HG02981 (cell line): ENCODE measurements at regions not wholly inside any gene's neighbourhood (a gene's known extent, or its start where the extent isn't known, plus 50 kb on each side); places are given as distances from the start of the nearest gene placed in this dataset.

Source experiments
- ATAC-seq: cut with Tn5 transposase; IDR thresholded peaks from one replicate; pipeline ENCODE4 v1.9.1; 2021; ENCODE audit warnings: mild to moderate bottlenecking, moderate library complexity; ENCODE audit not compliant: unreplicated experiment

DNA sequence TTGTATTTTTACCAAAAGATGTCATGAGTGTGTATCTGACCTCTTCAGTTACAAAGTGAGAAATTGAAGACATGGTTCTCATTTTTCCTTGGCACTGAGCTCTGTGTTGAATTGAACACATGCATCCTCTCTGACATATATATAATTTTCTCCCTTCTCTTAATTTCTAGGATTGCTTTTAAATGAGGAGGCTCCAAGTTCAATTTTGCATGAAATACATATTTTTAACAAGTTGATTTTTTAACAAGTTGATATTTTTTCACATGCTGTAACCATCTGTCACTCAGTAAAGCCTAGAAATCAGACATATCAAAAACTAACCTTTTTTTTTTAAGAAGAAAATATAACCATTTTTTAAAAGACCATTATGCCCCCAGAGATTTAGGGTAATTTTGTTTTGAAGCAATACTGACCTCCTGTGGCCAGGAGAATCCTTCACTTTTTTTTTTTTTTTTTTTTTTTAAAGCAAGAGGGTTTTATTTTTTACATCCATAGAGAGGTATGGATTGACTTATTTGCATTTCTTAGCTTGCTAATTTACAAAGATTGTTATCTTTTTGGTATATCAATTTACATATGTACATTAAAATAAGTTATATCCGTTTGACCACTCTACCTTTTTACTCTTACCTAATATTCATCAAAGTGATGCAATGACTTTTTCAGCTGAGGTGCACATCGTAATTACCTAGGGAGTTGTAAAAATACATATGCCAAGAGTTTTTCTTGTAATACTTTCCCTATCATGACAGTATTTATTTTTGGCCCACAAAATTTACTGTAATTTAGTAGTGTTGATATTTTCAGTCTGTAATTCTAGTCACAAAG, 161.8 kb downstream of the SOCS6 start:
- ATAC-seq, result no peak

DNA sequence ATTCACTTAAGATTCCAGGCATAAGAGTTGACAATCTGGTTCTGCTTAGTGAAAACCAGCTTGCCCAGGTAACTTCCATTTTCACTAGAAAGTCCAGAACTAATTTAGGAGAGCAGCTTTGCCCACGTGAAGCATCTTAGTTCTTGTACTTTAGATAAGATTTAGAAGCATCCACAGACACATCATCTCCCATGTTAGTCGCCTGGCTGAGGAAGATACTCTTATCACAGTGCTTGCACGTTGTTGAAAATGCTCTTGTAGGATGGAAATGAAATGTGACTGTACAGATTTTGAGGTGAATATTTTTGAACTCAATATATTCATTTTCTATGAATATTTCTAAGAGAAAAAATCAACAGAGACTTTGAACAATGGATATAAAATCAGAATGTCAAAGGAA, 159.7 kb downstream of the SOCS6 start:
- ATAC-seq, result no peak

DNA sequence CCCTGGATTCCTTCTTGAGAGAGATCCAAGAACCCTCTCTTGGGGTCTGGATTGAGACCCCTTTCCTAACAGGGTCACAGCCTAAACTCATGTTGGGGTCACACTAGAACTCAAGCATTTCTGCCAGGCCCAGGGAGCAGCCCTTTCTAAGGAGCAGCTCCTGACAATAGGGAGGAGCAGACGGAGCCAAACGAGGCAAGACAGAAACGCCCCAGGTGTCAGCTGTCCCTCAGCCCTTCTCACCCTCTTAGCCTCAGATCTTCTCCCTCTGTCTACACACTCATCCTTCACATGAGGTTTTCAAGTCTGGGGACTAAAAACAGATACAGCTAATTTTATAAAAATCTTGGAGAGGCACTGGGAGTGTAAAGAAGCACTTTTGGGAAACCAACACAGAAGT, 157.2 kb downstream of the SOCS6 start:
- no peak for ATAC-seq

GRCh38 chr18:70442933-70443332, 154.1 kb downstream of the SOCS6 start:
- no peak for ATAC-seq

DNA sequence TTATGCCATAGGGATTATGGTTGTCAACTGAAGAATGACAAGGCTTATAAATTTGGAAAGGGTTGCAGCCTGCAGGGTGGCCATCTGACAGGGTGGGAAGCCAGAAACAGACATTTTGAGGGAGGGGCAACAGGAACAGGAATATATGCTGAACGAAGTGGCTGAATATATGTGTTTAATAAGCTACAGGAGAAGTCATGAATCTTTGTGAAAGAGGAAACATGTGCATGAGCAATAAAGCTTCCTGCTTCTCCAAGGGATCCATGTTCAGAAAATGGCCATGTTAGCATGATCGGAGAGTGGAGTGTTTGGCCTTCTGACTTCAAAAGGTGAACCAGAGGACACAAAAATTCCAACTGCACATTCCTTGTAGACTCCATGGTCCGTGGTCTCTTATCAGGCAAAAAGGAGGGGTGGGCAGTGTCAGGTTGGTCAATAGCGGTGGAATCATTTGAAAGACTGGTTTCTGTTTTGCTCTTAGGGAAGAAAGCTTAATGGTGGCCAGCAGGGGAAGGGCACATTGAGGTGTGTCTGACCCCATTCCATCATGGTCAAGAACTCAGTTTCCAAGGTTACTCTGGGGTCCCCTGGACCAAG, 144.1 kb downstream of the SOCS6 start:
- no peak for ATAC-seq

- ATAC-seq, result no peak
Observed at GRCh38 chr18:70431203-70431624, 142.4 kb downstream of the SOCS6 start.

DNA sequence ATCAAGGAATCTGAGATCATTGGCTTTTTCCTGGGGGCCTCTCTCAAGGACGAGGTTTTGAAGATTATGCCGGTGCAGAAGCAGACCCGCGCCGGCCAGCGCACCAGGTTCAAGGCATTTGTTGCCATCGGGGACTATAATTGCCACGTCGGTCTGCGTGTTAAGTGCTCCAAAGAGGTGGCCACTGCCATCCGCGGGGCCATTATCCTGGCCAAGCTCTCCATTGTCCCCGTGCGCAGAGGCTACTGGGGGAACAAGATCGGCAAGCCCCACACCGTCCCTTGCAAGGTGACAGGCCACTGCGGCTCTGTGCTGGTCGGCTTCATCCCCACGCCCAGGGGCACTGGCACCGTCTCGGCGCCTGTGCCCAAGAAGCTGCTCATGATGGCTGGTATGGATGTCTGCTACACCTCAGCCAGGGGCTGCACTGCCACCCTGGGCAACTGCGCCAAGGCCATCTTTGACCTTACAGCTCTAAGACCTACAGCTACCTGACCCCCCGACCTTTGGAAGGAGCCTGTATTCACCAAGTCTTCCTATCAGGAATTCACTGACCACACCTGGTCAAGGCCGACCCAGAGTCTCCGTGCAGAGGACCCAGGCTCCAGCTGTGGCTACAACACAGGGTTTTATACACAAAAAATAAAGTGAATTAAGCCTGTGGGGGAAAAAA, 141.8 kb downstream of the SOCS6 start:
- ATAC-seq, result no peak

DNA sequence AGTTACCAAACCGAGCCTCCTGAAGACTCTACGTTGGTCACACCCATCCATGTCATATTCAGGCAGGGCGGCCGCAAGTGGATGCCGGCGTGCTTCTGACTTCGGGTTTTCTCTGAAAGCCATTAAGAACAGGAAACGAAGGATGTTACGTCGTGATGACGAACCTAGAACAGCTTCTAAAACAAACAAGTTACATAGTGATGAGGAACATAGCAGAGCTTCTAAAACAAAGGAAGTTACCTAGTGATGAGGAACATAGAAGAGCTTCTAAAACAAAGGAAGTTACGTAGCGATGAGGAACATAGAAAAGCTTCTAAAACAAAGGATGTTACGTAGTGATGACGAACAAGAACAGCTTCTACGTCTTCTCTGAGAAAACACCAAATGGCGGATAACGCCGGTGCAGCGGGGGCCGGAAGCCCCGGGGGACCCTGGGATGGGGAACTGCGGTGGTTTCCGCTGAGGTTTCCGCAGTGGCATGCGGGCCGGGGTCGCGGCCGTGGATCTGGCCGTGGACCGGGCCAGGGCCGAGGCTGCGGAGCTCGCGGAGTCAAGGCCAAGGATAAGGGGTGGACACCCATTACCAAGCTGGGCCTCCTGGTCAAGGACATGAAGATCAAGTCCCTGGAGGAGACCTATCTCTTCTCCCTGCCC, 141.1 kb downstream of the SOCS6 start:
- no peak for ATAC-seq

GRCh38 chr18:70428439-70428838, 139.6 kb downstream of the SOCS6 start:
- peak; percentile 100 for ATAC-seq

GRCh38 chr18:70426818-70427217, 138.0 kb downstream of the SOCS6 start:
- ATAC-seq, result no peak

GRCh38 chr18:70425236-70425635, 136.4 kb downstream of the SOCS6 start:
- no peak for ATAC-seq

GRCh38 chr18:70423988-70424387, 135.1 kb downstream of the SOCS6 start:
- ATAC-seq, result no peak

DNA sequence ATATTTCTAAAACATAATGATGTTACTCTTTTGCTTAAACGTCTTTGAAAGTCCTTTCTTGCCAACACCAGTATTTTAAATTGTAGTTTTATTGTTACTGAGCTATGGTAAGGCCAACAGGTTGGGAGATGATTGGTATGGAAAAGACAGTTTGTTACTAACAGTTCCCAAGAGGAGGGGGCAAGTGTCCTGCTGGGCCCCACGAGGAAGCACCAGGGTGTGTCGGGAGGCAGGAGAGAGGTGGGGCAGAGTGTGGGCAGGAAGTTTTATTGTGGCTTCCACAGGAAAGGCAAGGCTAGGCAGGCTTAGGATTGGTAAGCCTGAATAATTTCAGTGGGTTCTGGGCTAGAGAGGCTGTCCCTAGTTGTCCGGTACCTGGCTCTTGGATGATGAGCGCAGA, 134.3 kb downstream of the SOCS6 start:
- no peak for ATAC-seq

DNA sequence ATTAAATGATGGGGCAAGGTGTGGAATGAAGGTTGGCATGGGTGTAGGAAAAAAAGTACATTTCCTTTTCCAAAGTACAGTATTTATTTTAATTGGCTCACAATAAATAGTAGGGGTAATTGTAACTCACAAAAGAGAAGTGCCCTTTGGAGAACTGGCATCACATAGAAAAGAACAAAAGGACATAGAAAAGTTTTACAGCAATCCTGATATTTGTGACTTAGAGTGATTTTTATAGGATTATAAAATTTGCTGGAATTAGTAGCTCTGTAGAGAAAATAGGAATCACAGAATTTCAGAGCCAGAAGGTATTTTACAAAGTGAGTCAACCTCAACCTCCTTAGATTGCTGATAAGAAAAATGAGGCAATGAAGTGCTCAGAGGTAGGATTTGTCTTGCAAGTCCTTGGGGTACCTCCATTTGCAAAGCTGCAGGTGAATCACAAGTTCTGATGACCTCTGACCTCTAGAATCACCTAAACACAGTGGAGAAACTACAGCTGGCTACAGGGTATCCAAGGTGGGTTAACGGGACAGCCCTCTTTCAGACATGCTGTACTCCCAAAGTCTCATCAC, 133.6 kb downstream of the SOCS6 start:
- ATAC-seq, result no peak

- ATAC-seq, result no peak
Observed at GRCh38 chr18:70421471-70422390, 132.9 kb downstream of the SOCS6 start.

DNA sequence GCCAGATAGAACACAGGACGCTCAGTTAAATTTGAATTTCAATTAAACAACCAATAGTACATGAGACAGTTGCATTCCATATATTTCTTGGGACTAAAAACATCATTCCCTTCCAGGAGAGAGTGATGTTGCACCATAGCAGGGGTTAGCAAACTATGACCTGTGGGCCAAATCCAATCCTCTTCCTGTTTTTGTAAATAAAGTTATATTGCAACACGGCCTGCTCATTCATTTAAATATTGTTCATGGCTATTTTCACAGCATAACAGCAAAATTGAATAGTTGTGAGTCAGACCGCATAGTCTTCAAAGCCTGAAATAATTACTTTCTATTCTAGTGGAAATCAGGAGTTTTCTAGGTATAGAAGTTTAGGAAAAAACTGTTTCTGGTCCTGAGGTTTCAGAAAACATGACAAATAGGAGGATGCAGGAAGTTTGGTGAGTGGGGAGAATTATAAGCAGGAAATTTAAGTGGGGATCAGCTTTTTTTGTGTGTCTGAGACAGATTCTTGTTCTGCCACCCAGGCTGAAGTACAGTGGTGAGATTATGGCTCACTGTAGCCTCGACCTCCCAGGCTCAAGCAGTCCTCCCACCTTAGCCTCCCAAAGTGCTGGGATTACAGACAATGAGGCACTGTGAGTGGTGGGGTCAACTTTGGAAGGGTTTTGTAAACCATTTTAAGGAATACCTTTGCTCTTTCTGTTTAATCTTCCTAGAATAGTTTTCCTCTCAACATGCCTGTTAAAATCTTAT, 131.5 kb downstream of the SOCS6 start:
- no peak for ATAC-seq

DNA sequence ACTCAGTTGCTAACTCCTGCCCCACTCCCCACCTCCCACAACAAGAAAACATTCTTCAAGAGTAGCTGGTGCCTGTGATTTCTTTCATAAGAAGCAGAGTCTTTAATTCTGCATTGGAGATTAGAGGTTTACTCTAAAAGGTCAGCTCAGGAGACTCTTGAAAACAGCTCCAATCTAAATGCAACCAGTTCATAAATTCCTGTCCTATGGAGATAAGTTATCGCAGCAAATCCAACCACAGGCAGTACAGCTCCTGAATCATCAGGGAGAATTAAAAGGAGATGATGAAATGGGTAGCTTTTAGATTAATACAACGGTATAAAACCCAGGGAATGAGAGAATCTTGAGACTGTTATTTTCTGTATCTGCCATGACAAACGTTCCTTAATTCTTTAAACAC, 130.7 kb downstream of the SOCS6 start:
- no peak for ATAC-seq

DNA sequence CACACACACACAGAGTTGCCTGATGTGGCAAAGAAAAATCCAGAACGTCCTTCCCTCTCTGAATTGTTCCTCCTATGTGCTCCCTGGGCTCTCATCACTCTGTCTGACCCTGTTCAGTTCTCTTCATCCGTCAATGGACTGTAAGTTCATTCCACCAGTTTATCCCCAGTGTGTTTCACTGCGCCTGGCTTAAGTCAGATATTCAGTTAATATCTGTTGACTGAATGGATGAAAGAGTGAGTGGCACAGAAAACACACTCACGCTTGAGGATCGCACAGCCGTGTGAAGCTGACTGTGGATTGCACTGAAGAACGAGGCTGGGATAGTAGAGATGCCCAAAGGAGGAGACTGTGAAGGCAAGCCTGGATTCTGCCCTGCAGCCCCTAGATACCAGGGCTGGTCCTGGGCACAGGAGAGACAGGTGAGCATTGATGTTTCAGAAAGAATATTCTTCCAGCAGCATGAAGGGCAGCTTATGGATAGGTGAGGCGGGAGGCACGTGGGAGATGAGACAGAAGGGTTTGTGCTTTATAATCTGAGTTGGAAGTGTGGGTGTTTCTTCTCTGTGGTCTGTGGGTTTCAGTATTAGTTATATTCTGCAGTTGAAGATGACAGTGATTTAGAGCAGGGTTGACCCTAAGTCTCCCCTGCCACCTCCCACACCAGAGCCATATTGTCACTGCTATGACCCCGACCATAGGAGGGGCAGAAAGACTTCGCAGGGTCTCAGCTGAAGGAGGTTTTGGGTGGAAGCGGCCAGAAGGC, 129.9 kb downstream of the SOCS6 start:
- ATAC-seq, result peak; percentile 98

- ATAC-seq, result no peak
Observed at GRCh38 chr18:70417847-70418246, 129.0 kb downstream of the SOCS6 start.
